Natural killer cell (primary cell): ENCODE measurements at regions not wholly inside any gene's neighbourhood (a gene's known extent, or its start where the extent isn't known, plus 50 kb on each side); places are given as distances from the start of the nearest gene placed in this dataset.

Experiments
- ATAC-seq, 3 donors: fragments of 150-1000 bp in 2 of 3; fragments of 200-7000 bp in 1 of 3; cut with Tn5 transposase; 1 replicate in 1 of 3; 2 replicates in 2 of 3; pipeline ENCODE4 v1.10.0; 2021; ENCODE audit warnings: mild to moderate bottlenecking in 2 of 3, moderate library complexity in 2 of 3
- DNase-seq, 2 donors: peaks; one replicate each; pipeline versions ENCODE4 v3.0.0 to v3.0.0-alpha.2; 2013 to 2021; ENCODE audit warnings: mixed read lengths in 1 of 2
- H3K27ac ChIP-seq: one replicate; pipeline ENCODE4 v1.5.1; 2013; ENCODE audit warnings: mild to moderate bottlenecking, low read length
- H3K27me3 ChIP-seq: one replicate; pipeline ENCODE4 v1.6.1; 2013; ENCODE audit warnings: low read length; ENCODE audit not compliant: control insufficient read depth, insufficient read depth
- H3K36me3 ChIP-seq: one replicate; pipeline ENCODE4 v1.6.1; 2013; ENCODE audit warnings: low read length; ENCODE audit not compliant: control insufficient read depth, insufficient read depth
- H3K4me1 ChIP-seq: one replicate; pipeline ENCODE4 v1.6.1; 2013; ENCODE audit warnings: low read length; ENCODE audit not compliant: control insufficient read depth, insufficient read depth
- H3K4me3 ChIP-seq: one replicate; pipeline ENCODE4 v1.5.1; 2013; ENCODE audit warnings: low read length
- H3K9me3 ChIP-seq: one replicate; pipeline ENCODE4 v1.6.1; 2013; ENCODE audit warnings: low read length; ENCODE audit not compliant: control insufficient read depth, insufficient read depth
- H3K27ac Mint-ChIP-seq, 2 donors: one replicate each; pipeline ENCODE4 v1.8.0; 2022; ENCODE audit warnings: mild to moderate bottlenecking in 2 of 2, mixed read lengths in 2 of 2, moderate library complexity in 1 of 2
- H3K27me3 Mint-ChIP-seq, 2 donors: one replicate each; pipeline ENCODE4 v1.8.0; 2022; ENCODE audit warnings: low read depth in 2 of 2, mixed read lengths in 2 of 2
- H3K36me3 Mint-ChIP-seq: one replicate; pipeline ENCODE4 v1.8.0; 2022; ENCODE audit warnings: mixed read lengths
- H3K4me1 Mint-ChIP-seq, 2 donors: one replicate each; pipeline ENCODE4 v1.8.0; 2022; ENCODE audit warnings: mixed read lengths in 2 of 2
- H3K4me3 Mint-ChIP-seq: one replicate; pipeline ENCODE4 v1.8.0; 2022; ENCODE audit warnings: mild to moderate bottlenecking, moderate library complexity, mixed read lengths
- H3K9me3 Mint-ChIP-seq, 2 donors: one replicate each; pipeline ENCODE4 v1.8.0; 2022; ENCODE audit warnings: mixed read lengths in 2 of 2
- CTCF ChIP-seq: fragments of 200-600 bp; IDR thresholded peaks from one replicate; pipeline ENCODE4 v1.8.0; 2022; ENCODE audit warnings: antibody characterized with exemption
- WGBS: methylation state at CpG from one replicate; pipeline ENCODE4 v1.1.7; 2013; ENCODE audit warnings: missing lambda C conversion rate; ENCODE audit not compliant: insufficient coverage; 5-methylcytosine and 5-hydroxymethylcytosine counted together
- intact Hi-C: fragments of 100-400 bp; cut with micrococcal nuclease; formaldehyde crosslinking; loops from one replicate; pipeline ENCODE4 v1.14.2; 2022

- Mint-ChIP-seq H3K27ac (no peak overlapping the region), H3K9me3 (no peaks in the 10 kb centered on the region), H3K4me3 (no peak overlapping the region), H3K36me3 (no peaks in the 10 kb centered on the region), H3K4me1 (no peaks in the 10 kb centered on the region), H3K27me3 (peaks cover 19 to 21% of the 10 kb centered on the region in 2 donors)
- intact Hi-C loops, result no loop called here
- H3K27me3 ChIP-seq, result peaks cover 2% of the 10 kb centered on the region
- H3K9me3 ChIP-seq, result no peaks in the 10 kb centered on the region
- ATAC-seq (no peak), DNase-seq (no peak)
- TF ChIP-seq CTCF, result no peak
- H3K4me1 ChIP-seq, result no peaks in the 10 kb centered on the region
- H3K4me3 ChIP-seq, result no peak overlapping the region
- no peak overlapping the region for H3K27ac ChIP-seq
- 86% methylated on average over 11 of the region's 11 CpGs for WGBS
- no peaks in the 10 kb centered on the region for H3K36me3 ChIP-seq
These were observed 155.6 kb upstream of the GLI2 start for GRCh38 chr2:120579916-120580685.

DNA sequence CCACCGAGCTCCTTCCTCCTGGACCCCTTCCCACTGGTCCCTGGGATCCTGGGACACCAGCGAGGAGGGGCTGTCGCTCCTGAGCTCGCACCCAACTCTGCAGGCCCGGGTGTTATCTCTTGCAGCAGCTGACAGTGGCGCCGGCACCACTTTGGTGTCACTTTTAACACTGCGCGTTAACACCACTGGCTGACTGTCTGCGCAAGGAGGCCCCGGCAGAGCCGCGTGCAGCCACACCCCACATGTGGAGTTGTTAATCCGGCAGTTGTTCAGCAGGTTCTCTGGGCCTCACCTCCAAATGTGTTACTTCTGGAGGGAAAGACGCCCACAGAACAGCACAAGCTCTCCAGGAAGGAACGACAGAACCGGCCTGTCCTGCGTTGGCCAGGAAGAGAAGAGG is 155.0 kb upstream of the GLI2 start:
- H3K27me3 ChIP-seq, result peaks cover 2% of the 10 kb centered on the region
- no peaks in the 10 kb centered on the region for H3K36me3 ChIP-seq
- H3K27ac ChIP-seq, result no peak overlapping the region
- ATAC-seq (no peak), DNase-seq (no peak)
- no peak overlapping the region for H3K4me3 ChIP-seq
- H3K4me1 Mint-ChIP-seq, result no peaks in the 10 kb centered on the region
- no peak overlapping the region for H3K27ac Mint-ChIP-seq
- no peaks in the 10 kb centered on the region for H3K4me1 ChIP-seq
- no peaks in the 10 kb centered on the region for H3K36me3 Mint-ChIP-seq
- H3K4me3 Mint-ChIP-seq, result no peak overlapping the region
- no peaks in the 10 kb centered on the region for H3K9me3 Mint-ChIP-seq
- H3K9me3 ChIP-seq, result no peaks in the 10 kb centered on the region
- H3K27me3 Mint-ChIP-seq, result peaks cover 21 to 22% of the 10 kb centered on the region in 2 donors
- intact Hi-C loops, result no loop called here
- WGBS, result 62% methylated on average over 18 of the region's 18 CpGs
- TF ChIP-seq CTCF, result no peak

- Mint-ChIP-seq H3K27me3 (peaks cover 28 to 31% of the 10 kb centered on the region in 2 donors), H3K4me3 (no peak overlapping the region), H3K36me3 (no peaks in the 10 kb centered on the region), H3K27ac (no peak overlapping the region), H3K4me1 (peaks cover 0 to 7% of the 10 kb centered on the region in 2 donors), H3K9me3 (no peaks in the 10 kb centered on the region)
- 86% methylated on average over 1 of the region's 5 CpGs for WGBS
- no peak for TF ChIP-seq CTCF
- Histone ChIP-seq H3K27me3 (peaks cover 2% of the 10 kb centered on the region), H3K4me3 (no peak overlapping the region), H3K27ac (no peak overlapping the region), H3K9me3 (no peaks in the 10 kb centered on the region), H3K36me3 (no peaks in the 10 kb centered on the region), H3K4me1 (no peaks in the 10 kb centered on the region)
- ATAC-seq (no peak), DNase-seq (no peak)
- intact Hi-C loops, result no loop called here
These were observed 152.5 kb upstream of the GLI2 start for GRCh38 chr2:120583121-120583520.
